GM12878 (cell line): ENCODE measurements at regions not wholly inside any gene's neighbourhood (a gene's known extent, or its start where the extent isn't known, plus 50 kb on each side); places are given as distances from the start of the nearest gene placed in this dataset.

ENCODE experiments used
- CREB1 ChIP-seq: IDR thresholded peaks from 2 replicates; pipeline ENCODE4 v1.6.1; 2012; ENCODE audit warnings: low read depth, mild to moderate bottlenecking, inconsistent platforms
- NFYB ChIP-seq: IDR thresholded peaks from 2 replicates; pipeline ENCODE4 v1.6.1; 2011; ENCODE audit warnings: low read depth, mild to moderate bottlenecking, low read length, improper control_type of control experiment, moderate library complexity; ENCODE audit not compliant: insufficient read depth
- RFX5 ChIP-seq: IDR thresholded peaks from 2 replicates; pipeline ENCODE4 v1.6.1; 2011; ENCODE audit warnings: low read depth, low read length, improper control_type of control experiment
- TAF1 ChIP-seq: IDR thresholded peaks from 2 replicates; pipeline ENCODE4 v1.6.1; 2011; ENCODE audit warnings: mild to moderate bottlenecking, low read depth, low read length, borderline replicate concordance
- TF ChIP-seq, protein P1 (sequence below), 3 experiments: IDR thresholded peaks in 2 of 3; conservative IDR thresholded peaks in 1 of 3; 2 replicates each; pipeline ENCODE4 v1.5.1; 2011; ENCODE audit warnings: low read depth in 3 of 3, low read length in 3 of 3, mild to moderate bottlenecking in 3 of 3, control low read depth in 2 of 3, moderate library complexity in 2 of 3, inconsistent platforms in 1 of 3, mixed read lengths in 1 of 3; ENCODE audit not compliant: control insufficient read depth in 2 of 3, insufficient read depth in 1 of 3; ENCODE audit errors: extremely low read depth in 1 of 3

DNA sequence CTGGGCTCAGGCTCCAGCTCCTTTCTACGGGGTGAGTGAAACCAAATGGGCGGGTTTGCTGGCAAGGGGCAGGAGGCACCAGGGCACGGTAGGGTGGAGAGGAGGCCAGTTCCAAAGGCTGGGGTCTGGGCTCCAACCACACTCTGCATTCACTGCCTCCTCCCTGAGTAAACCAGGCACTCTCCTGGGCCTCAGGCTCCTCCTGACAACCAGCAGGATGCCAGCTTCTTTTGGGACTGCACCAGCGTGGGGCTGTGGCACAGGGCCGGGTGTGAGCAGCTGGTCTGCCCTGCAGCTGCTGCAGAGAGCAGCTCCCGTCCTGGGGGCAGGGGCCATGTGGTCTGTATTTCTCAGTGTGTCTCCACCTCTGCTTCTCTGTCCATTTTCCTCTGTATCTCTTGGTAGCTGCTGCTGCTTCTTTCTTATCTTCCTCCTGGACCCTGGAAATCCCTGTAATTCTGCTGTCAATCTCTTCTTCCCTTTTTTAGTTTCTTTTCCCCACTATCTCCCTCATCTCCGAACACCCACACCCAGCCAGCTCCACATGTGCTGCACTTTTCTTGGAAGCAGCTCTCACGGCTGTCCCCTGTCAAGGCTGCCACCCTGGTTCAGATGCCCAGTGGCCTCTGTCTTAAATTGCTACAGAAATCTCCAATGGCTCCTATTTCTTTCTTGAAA is 54.9 kb upstream of the TBC1D21 start:
- TF ChIP-seq TAF1, result no peak
- TF ChIP-seq RFX5, result no peak
- TF ChIP-seq, protein P1, sequence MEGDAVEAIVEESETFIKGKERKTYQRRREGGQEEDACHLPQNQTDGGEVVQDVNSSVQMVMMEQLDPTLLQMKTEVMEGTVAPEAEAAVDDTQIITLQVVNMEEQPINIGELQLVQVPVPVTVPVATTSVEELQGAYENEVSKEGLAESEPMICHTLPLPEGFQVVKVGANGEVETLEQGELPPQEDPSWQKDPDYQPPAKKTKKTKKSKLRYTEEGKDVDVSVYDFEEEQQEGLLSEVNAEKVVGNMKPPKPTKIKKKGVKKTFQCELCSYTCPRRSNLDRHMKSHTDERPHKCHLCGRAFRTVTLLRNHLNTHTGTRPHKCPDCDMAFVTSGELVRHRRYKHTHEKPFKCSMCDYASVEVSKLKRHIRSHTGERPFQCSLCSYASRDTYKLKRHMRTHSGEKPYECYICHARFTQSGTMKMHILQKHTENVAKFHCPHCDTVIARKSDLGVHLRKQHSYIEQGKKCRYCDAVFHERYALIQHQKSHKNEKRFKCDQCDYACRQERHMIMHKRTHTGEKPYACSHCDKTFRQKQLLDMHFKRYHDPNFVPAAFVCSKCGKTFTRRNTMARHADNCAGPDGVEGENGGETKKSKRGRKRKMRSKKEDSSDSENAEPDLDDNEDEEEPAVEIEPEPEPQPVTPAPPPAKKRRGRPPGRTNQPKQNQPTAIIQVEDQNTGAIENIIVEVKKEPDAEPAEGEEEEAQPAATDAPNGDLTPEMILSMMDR (IDR thresholded peaks at IDR 0.05 in 2 of 3, conservative IDR thresholded peaks at IDR 0.05 in 1 of 3; ENCODE audit: control insufficient read depth in 2 of 3, extremely low read depth in 1 of 3, insufficient read depth in 1 of 3, low read depth in 3 of 3, low read length in 3 of 3), result no peak
- no peak for TF ChIP-seq NFYB
- TF ChIP-seq CREB1, result no peak
